Esophagus muscularis mucosa (tissue), 4 donors: ENCODE measurements at regions not wholly inside any gene's neighbourhood (a gene's known extent, or its start where the extent isn't known, plus 50 kb on each side); places are given as distances from the start of the nearest gene placed in this dataset.

Experiments used
- DNase-seq: peaks from one replicate; pipeline ENCODE4 v3.0.0-alpha.2; 2017; ENCODE audit errors: extremely low spot score
- H3K27ac ChIP-seq, 4 donors: fragments of 200-600 bp; sonication (generic); replicated peaks in 1 of 4; 1 replicate in 3 of 4; 2 replicates in 1 of 4; pipeline ENCODE4 v1.5.1; 2016 to 2019; ENCODE audit warnings: mild to moderate bottlenecking in 1 of 4
- H3K27me3 ChIP-seq, 4 donors: fragments of 200-600 bp; sonication (generic); one replicate each; pipeline versions ENCODE4 v1.5.1 to v1.6.0; 2016 to 2019
- H3K36me3 ChIP-seq, 4 donors: fragments of 200-600 bp; sonication (generic); one replicate each; pipeline ENCODE4 v1.5.1; 2016 to 2019
- H3K4me1 ChIP-seq, 4 donors: fragments of 200-600 bp; sonication (generic); one replicate each; pipeline ENCODE4 v1.5.1; 2016 to 2019
- H3K4me3 ChIP-seq, 4 donors: fragments of 200-600 bp; sonication (generic); 1 replicate in 2 of 4; 2 replicates in 2 of 4; pipeline ENCODE4 v1.5.1; 2016 to 2019; ENCODE audit warnings: mild to moderate bottlenecking in 4 of 4, moderate library complexity in 1 of 4
- H3K9me3 ChIP-seq, 4 donors: fragments of 200-600 bp; sonication (generic); 1 replicate in 3 of 4; 2 replicates in 1 of 4; pipeline ENCODE4 v1.5.1; 2016 to 2019
- EP300 ChIP-seq: sonication (generic); formaldehyde crosslinking; IDR thresholded peaks from one replicate; pipeline ENCODE4 v1.6.1; 2017; ENCODE audit warnings: antibody characterized with exemption
- POLR2A ChIP-seq: fragments of 450-650 bp; IDR thresholded peaks from one replicate; pipeline ENCODE4 v1.6.1; 2017; ENCODE audit warnings: antibody characterized with exemption, moderate library complexity, mild to moderate bottlenecking, low read depth
- POLR2AphosphoS5 ChIP-seq, 2 donors: sonication (generic); formaldehyde crosslinking; IDR thresholded peaks; one replicate each; pipeline ENCODE4 v1.6.1; 2017; ENCODE audit warnings: antibody characterized with exemption in 2 of 2
- WGBS: methylation state at CpG from one replicate; pipeline ENCODE4 v1.1.5; 2018; 5-methylcytosine and 5-hydroxymethylcytosine counted together
- intact Hi-C: fragments of 100-400 bp; cut with DNase I; formaldehyde crosslinking; loops from one replicate; pipeline ENCODE4 v1.15.1; 2023
- TF ChIP-seq, protein P1 (sequence below), 3 experiments: fragments of 200-600 bp in 2 of 3; fragments of 450-650 bp in 1 of 3; sonication (generic) in 2 of 3; IDR thresholded peaks; one replicate each; pipeline ENCODE4 v1.5.1; 2017 to 2019; ENCODE audit warnings: antibody characterized with exemption in 3 of 3, mild to moderate bottlenecking in 2 of 3, moderate library complexity in 1 of 3

DNA sequence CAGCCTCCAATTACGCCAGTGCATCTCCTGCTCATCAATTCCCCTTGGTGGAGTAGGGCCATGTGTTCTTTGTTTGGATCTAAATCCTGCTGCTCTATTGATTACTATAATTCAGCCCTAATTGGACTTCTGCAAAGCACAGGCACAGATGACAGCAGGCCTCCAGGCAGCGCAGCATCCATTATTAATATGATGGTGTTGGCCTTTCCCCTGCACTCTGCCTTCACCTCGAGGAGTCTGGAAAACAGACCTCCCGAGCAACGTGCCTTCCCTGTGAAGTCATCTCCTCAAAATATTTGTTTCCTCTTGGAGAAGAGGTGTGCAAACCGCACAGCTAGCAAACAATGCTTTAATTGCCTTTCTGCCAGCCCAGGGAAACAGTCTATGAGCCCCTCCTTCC lies 92.5 kb downstream of the UQCRFS1 start:
- intact Hi-C loops = no loop called here
- TF ChIP-seq POLR2AphosphoS5 (IDR thresholded peaks at IDR 0.05) (no peak), EP300 (no peak), POLR2A (no peak)
- TF ChIP-seq, protein P1, sequence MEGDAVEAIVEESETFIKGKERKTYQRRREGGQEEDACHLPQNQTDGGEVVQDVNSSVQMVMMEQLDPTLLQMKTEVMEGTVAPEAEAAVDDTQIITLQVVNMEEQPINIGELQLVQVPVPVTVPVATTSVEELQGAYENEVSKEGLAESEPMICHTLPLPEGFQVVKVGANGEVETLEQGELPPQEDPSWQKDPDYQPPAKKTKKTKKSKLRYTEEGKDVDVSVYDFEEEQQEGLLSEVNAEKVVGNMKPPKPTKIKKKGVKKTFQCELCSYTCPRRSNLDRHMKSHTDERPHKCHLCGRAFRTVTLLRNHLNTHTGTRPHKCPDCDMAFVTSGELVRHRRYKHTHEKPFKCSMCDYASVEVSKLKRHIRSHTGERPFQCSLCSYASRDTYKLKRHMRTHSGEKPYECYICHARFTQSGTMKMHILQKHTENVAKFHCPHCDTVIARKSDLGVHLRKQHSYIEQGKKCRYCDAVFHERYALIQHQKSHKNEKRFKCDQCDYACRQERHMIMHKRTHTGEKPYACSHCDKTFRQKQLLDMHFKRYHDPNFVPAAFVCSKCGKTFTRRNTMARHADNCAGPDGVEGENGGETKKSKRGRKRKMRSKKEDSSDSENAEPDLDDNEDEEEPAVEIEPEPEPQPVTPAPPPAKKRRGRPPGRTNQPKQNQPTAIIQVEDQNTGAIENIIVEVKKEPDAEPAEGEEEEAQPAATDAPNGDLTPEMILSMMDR (IDR thresholded peaks at IDR 0.05) = no peak
- H3K36me3 ChIP-seq = no peaks in the 10 kb centered on the region
- H3K4me1 ChIP-seq = no peaks in the 10 kb centered on the region
- no peak for DNase-seq
- WGBS = 64% methylated on average over 6 of the region's 6 CpGs
- H3K27ac ChIP-seq = no peak overlapping the region
- H3K9me3 ChIP-seq = no peaks in the 10 kb centered on the region
- peaks cover 0 to 15% (median 0%) of the 10 kb centered on the region in 4 donors for H3K27me3 ChIP-seq
- H3K4me3 ChIP-seq = no peak overlapping the region

DNA sequence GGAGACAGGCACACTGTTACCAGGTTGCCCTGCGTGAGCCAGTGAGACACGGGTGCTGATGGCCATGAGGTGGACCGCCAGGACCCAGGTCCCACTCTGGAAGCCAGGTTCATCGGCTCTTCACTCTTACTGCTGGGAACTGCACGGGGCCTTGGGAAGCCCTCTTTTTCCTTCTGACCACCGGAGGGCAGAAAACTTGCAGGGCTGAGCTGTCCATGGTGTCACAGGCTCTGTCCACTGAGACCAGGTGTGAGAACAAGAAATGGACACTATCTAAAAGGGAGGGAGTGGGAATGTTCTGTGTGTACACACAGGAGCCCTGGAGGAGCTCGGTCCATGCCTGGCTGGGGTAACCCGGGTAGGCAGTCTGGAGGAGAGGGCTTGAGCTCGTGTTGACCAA lies 93.4 kb downstream of the UQCRFS1 start:
- Histone ChIP-seq H3K27ac (no peak overlapping the region), H3K27me3 (peaks cover 0 to 8% (median 0%) of the 10 kb centered on the region in 4 donors), H3K4me3 (no peak overlapping the region), H3K4me1 (no peaks in the 10 kb centered on the region), H3K36me3 (no peaks in the 10 kb centered on the region), H3K9me3 (no peaks in the 10 kb centered on the region)
- 65% methylated on average over 8 of the region's 9 CpGs for WGBS
- TF ChIP-seq POLR2AphosphoS5 (IDR thresholded peaks at IDR 0.05) (no peak), EP300 (no peak), POLR2A (no peak)
- TF ChIP-seq, protein P1 (IDR thresholded peaks at IDR 0.05) = no peak
- intact Hi-C loops = no loop called here
- DNase-seq = no peak

DNA sequence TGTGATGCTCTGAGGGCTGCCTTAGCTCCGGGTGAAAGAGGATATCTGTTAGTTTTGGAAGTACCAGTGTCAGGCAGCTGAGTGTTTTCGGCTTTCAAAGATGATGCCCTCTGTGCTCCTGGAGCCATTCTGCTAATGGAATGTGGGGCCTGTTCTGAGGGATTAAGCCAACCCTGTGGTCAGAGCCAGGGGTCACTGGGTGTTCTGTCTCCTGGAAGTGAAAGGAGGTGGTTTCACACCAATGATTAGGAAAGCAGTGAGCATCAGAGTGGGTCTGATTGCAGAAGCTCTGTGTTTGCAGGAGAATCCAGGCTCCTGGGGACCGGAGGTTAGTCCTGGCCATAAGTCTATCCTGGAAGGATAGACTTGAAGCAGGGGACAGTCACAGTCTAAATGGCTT lies 94.6 kb downstream of the UQCRFS1 start:
- Histone ChIP-seq H3K9me3 (no peaks in the 10 kb centered on the region), H3K4me3 (no peak overlapping the region), H3K27me3 (peaks cover 0 to 6% (median 0%) of the 10 kb centered on the region in 4 donors), H3K27ac (no peak overlapping the region), H3K4me1 (no peaks in the 10 kb centered on the region), H3K36me3 (no peaks in the 10 kb centered on the region)
- WGBS = 36% methylated on average over 3 of the region's 3 CpGs
- TF ChIP-seq POLR2A = no peak
- TF ChIP-seq POLR2AphosphoS5 (IDR thresholded peaks at IDR 0.05) = no peak
- TF ChIP-seq, protein P1 (IDR thresholded peaks at IDR 0.05) = no peak
- no peak for TF ChIP-seq EP300
- DNase-seq = no peak
- intact Hi-C loops = no loop called here

DNA sequence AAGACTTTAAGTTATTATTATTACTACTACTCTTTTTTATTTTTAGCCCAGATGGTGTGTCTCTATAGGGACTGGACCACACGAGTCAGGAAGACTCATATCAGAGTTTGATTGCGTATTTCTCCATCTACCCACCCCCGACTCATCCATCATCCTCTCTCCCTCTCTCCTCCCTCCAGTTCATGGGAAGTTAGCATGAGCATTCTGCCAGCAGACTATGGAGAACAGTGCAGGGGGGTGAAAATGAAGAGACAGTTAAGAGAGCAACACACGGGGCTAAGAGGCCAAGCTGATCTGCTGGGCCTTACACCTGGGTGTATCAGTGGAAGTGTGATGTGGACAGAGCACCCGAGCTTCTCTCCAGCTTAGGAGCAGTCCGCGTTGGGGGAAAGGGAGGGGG lies 95.0 kb downstream of the UQCRFS1 start:
- intact Hi-C loops = no loop called here
- DNase-seq = no peak
- no peaks in the 10 kb centered on the region for H3K36me3 ChIP-seq

More for the DNA sequence above, 95.0 kb downstream of the UQCRFS1 start:
- no peaks in the 10 kb centered on the region for H3K9me3 ChIP-seq
- WGBS = 31% methylated on average over 7 of the region's 7 CpGs
- no peak for TF ChIP-seq POLR2A
- no peak for TF ChIP-seq POLR2AphosphoS5 (IDR thresholded peaks at IDR 0.05)
- TF ChIP-seq, protein P1 (IDR thresholded peaks at IDR 0.05) = no peak
- TF ChIP-seq EP300 = no peak
- H3K27me3 ChIP-seq = peaks cover 0 to 10% (median 0%) of the 10 kb centered on the region in 4 donors
- no peak overlapping the region for H3K4me3 ChIP-seq
- no peaks in the 10 kb centered on the region for H3K4me1 ChIP-seq
- H3K27ac ChIP-seq = no peak overlapping the region
